DOHH2 (cell line): ENCODE measurements at regions not wholly inside any gene's neighbourhood (a gene's known extent, or its start where the extent isn't known, plus 50 kb on each side); places are given as distances from the start of the nearest gene placed in this dataset.

ENCODE experiments used
- H3F3A ChIP-seq: fragments of 200-600 bp; sonication (generic), shearing (Covaris generic); 2 replicates; pipeline ENCODE4 v1.6.0; 2016; ENCODE audit warnings: antibody characterized with exemption, mild to moderate bottlenecking; ENCODE audit not compliant: control insufficient read depth, insufficient read depth
- H3K27ac ChIP-seq: fragments of 200-600 bp; sonication (generic); 2 replicates; pipeline ENCODE4 v1.5.1; 2014; ENCODE audit warnings: low read depth, mild to moderate bottlenecking, low read length, moderate library complexity
- H3K27me3 ChIP-seq: fragments of 200-600 bp; sonication (generic); 2 replicates; pipeline ENCODE4 v1.6.1; 2014; ENCODE audit warnings: mild to moderate bottlenecking, low read length, mixed read lengths; ENCODE audit not compliant: control insufficient read depth
- H3K36me3 ChIP-seq: fragments of 200-600 bp; sonication (generic); 2 replicates; pipeline ENCODE4 v1.6.1; 2014; ENCODE audit warnings: mild to moderate bottlenecking, low read length, moderate library complexity, mixed read lengths; ENCODE audit not compliant: control insufficient read depth
- H3K4me1 ChIP-seq: fragments of 200-600 bp; sonication (generic); 2 replicates; pipeline ENCODE4 v1.6.1; 2014; ENCODE audit warnings: mild to moderate bottlenecking, low read length, mixed read lengths; ENCODE audit not compliant: control insufficient read depth
- H3K4me2 ChIP-seq: fragments of 200-600 bp; sonication (generic); 2 replicates; pipeline ENCODE4 v1.6.0; 2014; ENCODE audit warnings: mild to moderate bottlenecking, low read length, moderate library complexity
- H3K4me3 ChIP-seq: fragments of 200-600 bp; sonication (generic); 2 replicates; pipeline ENCODE4 v1.5.1; 2014; ENCODE audit warnings: mild to moderate bottlenecking, low read length, mixed read lengths
- H3K79me2 ChIP-seq: fragments of 200-600 bp; sonication (generic); 2 replicates; pipeline ENCODE4 v1.6.1; 2014; ENCODE audit warnings: mild to moderate bottlenecking, low read length, mixed read lengths; ENCODE audit not compliant: control insufficient read depth
- H3K9me2 ChIP-seq: fragments of 200-600 bp; sonication (generic); replicated peaks from 2 replicates; pipeline ENCODE4 v1.6.1; 2014; ENCODE audit warnings: mild to moderate bottlenecking, low read length, mixed read lengths; ENCODE audit not compliant: control insufficient read depth
- H3K9me3 ChIP-seq: fragments of 200-600 bp; sonication (generic); 2 replicates; pipeline ENCODE4 v1.6.1; 2014; ENCODE audit warnings: antibody characterized with exemption, low read length, mixed read lengths; ENCODE audit not compliant: control insufficient read depth, insufficient read depth
- H4K20me1 ChIP-seq: fragments of 200-600 bp; sonication (generic); 2 replicates; pipeline ENCODE4 v1.6.0; 2014; ENCODE audit warnings: low read depth, mild to moderate bottlenecking, antibody characterized with exemption, low read length, moderate library complexity; ENCODE audit not compliant: control insufficient read depth, insufficient read depth
- CTCF ChIP-seq: fragments of 200-600 bp; sonication (generic); IDR thresholded peaks from one replicate; pipeline ENCODE4 v1.5.1; 2014; ENCODE audit warnings: antibody characterized with exemption, mild to moderate bottlenecking, low read depth, low read length; ENCODE audit not compliant: poor library complexity, severe bottlenecking
- EZH2phosphoT487 ChIP-seq: fragments of 200-600 bp; sonication (generic); IDR thresholded peaks from 2 replicates; pipeline ENCODE4 v1.6.1; 2017; ENCODE audit warnings: borderline replicate concordance, mild to moderate bottlenecking, antibody characterized with exemption, low read length, moderate library complexity, mixed read lengths

GRCh38 chr7:155373359-155374273 is 75.9 kb downstream of the INSIG1 start:
- TF ChIP-seq CTCF (no peak), EZH2phosphoT487 (peak; percentile 78)
- H3K9me3 ChIP-seq = no peaks in the 10 kb centered on the region
- H3K9me2 ChIP-seq = no peaks in the 10 kb centered on the region
- H3K79me2 ChIP-seq = no peaks in the 10 kb centered on the region
- peaks cover 70% of the 10 kb centered on the region for H3K27me3 ChIP-seq
- no peak overlapping the region for H3K4me3 ChIP-seq
- H3K36me3 ChIP-seq = no peaks in the 10 kb centered on the region
- peaks cover 4% of the 10 kb centered on the region for H3K4me1 ChIP-seq
- no peaks in the 10 kb centered on the region for H4K20me1 ChIP-seq
- H3K4me2 ChIP-seq = no peak overlapping the region
- H3K27ac ChIP-seq = no peak overlapping the region
- no peaks in the 10 kb centered on the region; the same call in 1 of the 2 replicates for H3F3A ChIP-seq

GRCh38 chr7:155374276-155375252 is 76.9 kb downstream of the INSIG1 start:
- TF ChIP-seq CTCF = no peak
- no peak for TF ChIP-seq EZH2phosphoT487
- Histone ChIP-seq H3K4me2 (no peak overlapping the region), H3K27me3 (peaks cover 80% of the 10 kb centered on the region)

GRCh38 chr7:155375337-155376277 is 77.9 kb downstream of the INSIG1 start:
- H3K4me3 ChIP-seq = no peak overlapping the region
- H3K9me3 ChIP-seq = no peaks in the 10 kb centered on the region
- no peak overlapping the region for H3K4me2 ChIP-seq
- TF ChIP-seq CTCF = no peak
- 0 out of 2 replicates have a peak, but pooled peaks have one; percentile 42 for TF ChIP-seq EZH2phosphoT487
- H4K20me1 ChIP-seq = no peaks in the 10 kb centered on the region
- H3K36me3 ChIP-seq = no peaks in the 10 kb centered on the region
- H3K27me3 ChIP-seq = peaks cover 87% of the 10 kb centered on the region
- no peaks in the 10 kb centered on the region for H3K79me2 ChIP-seq
- H3K9me2 ChIP-seq = no peaks in the 10 kb centered on the region
- H3K4me1 ChIP-seq = peaks cover 4% of the 10 kb centered on the region
- H3F3A ChIP-seq = no peaks in the 10 kb centered on the region; the same call in 1 of the 2 replicates
- H3K27ac ChIP-seq = no peak overlapping the region

More at GRCh38 chr7:155374276-155375252, 76.9 kb downstream of the INSIG1 start:
- Histone ChIP-seq H4K20me1 (no peaks in the 10 kb centered on the region), H3K4me3 (no peak overlapping the region), H3K4me1 (peaks cover 4% of the 10 kb centered on the region), H3F3A (no peaks in the 10 kb centered on the region; the same call in 1 of the 2 replicates), H3K9me3 (no peaks in the 10 kb centered on the region), H3K79me2 (no peaks in the 10 kb centered on the region), H3K36me3 (no peaks in the 10 kb centered on the region), H3K9me2 (no peaks in the 10 kb centered on the region), H3K27ac (no peak overlapping the region)
